ENCODE measurements at regions not wholly inside any gene's neighbourhood (a gene's known extent, or its start where the extent isn't known, plus 50 kb on each side); places are given as distances from the start of the nearest gene placed in this dataset.

- TF ChIP-seq CTCF (IDR thresholded peaks at IDR 0.05; ENCODE audit: low read depth, low read length, poor library complexity, severe bottlenecking) = no peak
- TF ChIP-seq EZH2phosphoT487 (IDR thresholded peaks at IDR 0.05; ENCODE audit: borderline replicate concordance, low read length) = no peak
Measured at GRCh38 chr14:22313172-22313801, 275.7 kb downstream of the DAD1 start.

All from DOHH2 (cell line).